Chondrocyte (in vitro differentiated cells): ENCODE measurements at regions not wholly inside any gene's neighbourhood (a gene's known extent, or its start where the extent isn't known, plus 50 kb on each side); places are given as distances from the start of the nearest gene placed in this dataset.

Experiments used
- DNase-seq: peaks from one replicate; pipeline ENCODE4 v3.0.0; 2021; ENCODE audit warnings: mixed read lengths, low spot score
- H3K27ac Mint-ChIP-seq: one replicate; pipeline ENCODE4 v1.8.0; 2021; ENCODE audit warnings: mild to moderate bottlenecking, moderate library complexity, mixed read lengths; ENCODE audit not compliant: unreplicated experiment
- H3K27me3 Mint-ChIP-seq: 2 replicates; pipeline ENCODE4 v1.8.0; 2021; ENCODE audit warnings: low read depth, mixed read lengths
- H3K36me3 Mint-ChIP-seq: 2 replicates; pipeline ENCODE4 v1.8.0; 2021; ENCODE audit warnings: low read depth, mixed read lengths
- H3K4me1 Mint-ChIP-seq: 2 replicates; pipeline ENCODE4 v1.8.0; 2021; ENCODE audit warnings: low read depth, mild to moderate bottlenecking, mixed read lengths
- H3K4me3 Mint-ChIP-seq: one replicate; pipeline ENCODE4 v1.8.0; 2021; ENCODE audit warnings: mild to moderate bottlenecking, moderate library complexity, mixed read lengths; ENCODE audit not compliant: unreplicated experiment
- H3K9me3 Mint-ChIP-seq: 2 replicates; pipeline ENCODE4 v1.8.0; 2021; ENCODE audit warnings: low read depth, mixed read lengths
- TF ChIP-seq, protein P1 (sequence below): fragments of 200-600 bp; sonication (generic); IDR thresholded peaks from 2 replicates; pipeline ENCODE4 v1.5.0; 2021; ENCODE audit warnings: antibody characterized with exemption, mild to moderate bottlenecking, moderate library complexity

GRCh38 chr2:118496870-118497611 lies 350.4 kb downstream of the EN1 start:
- Mint-ChIP-seq H3K36me3 (no peaks in the 10 kb centered on the region), H3K4me1 (no peaks in the 10 kb centered on the region), H3K4me3 (no peak overlapping the region), H3K27ac (no peak overlapping the region), H3K9me3 (peaks cover 3% of the 10 kb centered on the region), H3K27me3 (peaks cover 10% of the 10 kb centered on the region)
- TF ChIP-seq, protein P1, sequence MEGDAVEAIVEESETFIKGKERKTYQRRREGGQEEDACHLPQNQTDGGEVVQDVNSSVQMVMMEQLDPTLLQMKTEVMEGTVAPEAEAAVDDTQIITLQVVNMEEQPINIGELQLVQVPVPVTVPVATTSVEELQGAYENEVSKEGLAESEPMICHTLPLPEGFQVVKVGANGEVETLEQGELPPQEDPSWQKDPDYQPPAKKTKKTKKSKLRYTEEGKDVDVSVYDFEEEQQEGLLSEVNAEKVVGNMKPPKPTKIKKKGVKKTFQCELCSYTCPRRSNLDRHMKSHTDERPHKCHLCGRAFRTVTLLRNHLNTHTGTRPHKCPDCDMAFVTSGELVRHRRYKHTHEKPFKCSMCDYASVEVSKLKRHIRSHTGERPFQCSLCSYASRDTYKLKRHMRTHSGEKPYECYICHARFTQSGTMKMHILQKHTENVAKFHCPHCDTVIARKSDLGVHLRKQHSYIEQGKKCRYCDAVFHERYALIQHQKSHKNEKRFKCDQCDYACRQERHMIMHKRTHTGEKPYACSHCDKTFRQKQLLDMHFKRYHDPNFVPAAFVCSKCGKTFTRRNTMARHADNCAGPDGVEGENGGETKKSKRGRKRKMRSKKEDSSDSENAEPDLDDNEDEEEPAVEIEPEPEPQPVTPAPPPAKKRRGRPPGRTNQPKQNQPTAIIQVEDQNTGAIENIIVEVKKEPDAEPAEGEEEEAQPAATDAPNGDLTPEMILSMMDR = no peak
- no peak for DNase-seq

- no peaks in the 10 kb centered on the region for H3K4me1 Mint-ChIP-seq
- no peaks in the 10 kb centered on the region for H3K36me3 Mint-ChIP-seq
- no peak for DNase-seq
- H3K9me3 Mint-ChIP-seq = peaks cover 6% of the 10 kb centered on the region
- TF ChIP-seq, protein P1 = no peak
- no peak overlapping the region for H3K27ac Mint-ChIP-seq
- H3K4me3 Mint-ChIP-seq = no peak overlapping the region
- H3K27me3 Mint-ChIP-seq = peaks cover 10% of the 10 kb centered on the region
Measured at GRCh38 chr2:118496467-118496866, 351.0 kb downstream of the EN1 start.

DNA sequence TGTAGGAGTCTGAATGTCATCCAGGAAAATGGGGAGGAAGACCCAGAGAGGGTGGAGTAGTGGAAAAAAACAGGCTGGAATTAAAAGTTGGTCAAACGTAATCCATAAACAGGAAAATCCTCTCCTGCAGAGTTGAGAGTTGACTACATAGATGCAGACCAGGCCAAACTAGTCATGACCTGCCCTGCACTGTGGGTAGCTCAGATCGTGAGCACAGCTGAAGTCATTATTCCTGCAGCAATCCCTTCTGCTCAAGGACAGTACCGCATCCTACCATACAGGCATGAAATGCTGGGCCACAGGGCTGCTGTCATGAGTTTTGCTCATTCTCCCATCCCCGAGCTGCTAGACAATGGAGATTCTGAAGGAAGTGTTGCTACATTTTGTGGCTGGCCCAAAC lies 352.2 kb downstream of the EN1 start:
- no peak for DNase-seq

GRCh38 chr2:118493213-118493612 lies 354.2 kb downstream of the EN1 start:
- H3K27ac Mint-ChIP-seq = no peak overlapping the region
- peaks cover 2% of the 10 kb centered on the region for H3K36me3 Mint-ChIP-seq
- H3K4me1 Mint-ChIP-seq = no peaks in the 10 kb centered on the region
- DNase-seq = no peak
- H3K4me3 Mint-ChIP-seq = no peak overlapping the region
- TF ChIP-seq, protein P1 = no peak
- H3K9me3 Mint-ChIP-seq = peaks cover 9% of the 10 kb centered on the region
- H3K27me3 Mint-ChIP-seq = peaks cover 8% of the 10 kb centered on the region

More for the DNA sequence above, 352.2 kb downstream of the EN1 start:
- TF ChIP-seq, protein P1 = no peak
- peaks cover 13% of the 10 kb centered on the region for H3K27me3 Mint-ChIP-seq
- no peaks in the 10 kb centered on the region for H3K4me1 Mint-ChIP-seq
- H3K9me3 Mint-ChIP-seq = peaks cover 9% of the 10 kb centered on the region
- H3K27ac Mint-ChIP-seq = no peak overlapping the region
- H3K4me3 Mint-ChIP-seq = no peak overlapping the region
- peaks cover 2% of the 10 kb centered on the region for H3K36me3 Mint-ChIP-seq

- TF ChIP-seq, protein P1 = peak; percentile 64
- no peak for DNase-seq
- Mint-ChIP-seq H3K4me1 (no peaks in the 10 kb centered on the region), H3K9me3 (peaks cover 9% of the 10 kb centered on the region), H3K36me3 (peaks cover 2% of the 10 kb centered on the region), H3K4me3 (no peak overlapping the region), H3K27me3 (peaks cover 8% of the 10 kb centered on the region), H3K27ac (no peak overlapping the region)
Measured at GRCh38 chr2:118492335-118492734, 355.1 kb downstream of the EN1 start.
